T-helper 9 cell (primary cell): ENCODE measurements at regions not wholly inside any gene's neighbourhood (a gene's known extent, or its start where the extent isn't known, plus 50 kb on each side); places are given as distances from the start of the nearest gene placed in this dataset.

ENCODE experiments used
- DNase-seq: peaks from one replicate; pipeline ENCODE4 v3.0.0-alpha.2; 2020

GRCh38 chr12:60148109-60148508 is 552.3 kb downstream of the SLC16A7 start:
- no peak for DNase-seq

- DNase-seq = no peak
Observed at GRCh38 chr12:60148831-60149230, 553.0 kb downstream of the SLC16A7 start.

GRCh38 chr12:60152756-60153155 is 556.9 kb downstream of the SLC16A7 start:
- no peak for DNase-seq

- DNase-seq = no peak
Observed at GRCh38 chr12:60159761-60160160, 563.9 kb downstream of the SLC16A7 start.

GRCh38 chr12:60162988-60163720 is 567.3 kb downstream of the SLC16A7 start:
- no peak for DNase-seq

GRCh38 chr12:60165781-60166180 is 570.0 kb downstream of the SLC16A7 start:
- no peak for DNase-seq

- no peak for DNase-seq
Observed at GRCh38 chr12:60168441-60168840, 572.6 kb downstream of the SLC16A7 start.

GRCh38 chr12:60169904-60170303 is 574.1 kb downstream of the SLC16A7 start:
- no peak for DNase-seq

- no peak for DNase-seq
Observed at GRCh38 chr12:60172266-60173211, 576.7 kb downstream of the SLC16A7 start.

- no peak for DNase-seq
Observed at GRCh38 chr12:60173224-60174170, 577.7 kb downstream of the SLC16A7 start.

GRCh38 chr12:60174476-60174875 is 578.6 kb downstream of the SLC16A7 start:
- DNase-seq = no peak

- DNase-seq = no peak
Observed at GRCh38 chr12:60174941-60175340, 579.1 kb downstream of the SLC16A7 start.

- DNase-seq = no peak
Observed at GRCh38 chr12:60176891-60177290, 581.1 kb downstream of the SLC16A7 start.

GRCh38 chr12:60180298-60180697 is 584.5 kb downstream of the SLC16A7 start:
- DNase-seq = no peak

- no peak for DNase-seq
Observed at GRCh38 chr12:60182354-60182753, 586.5 kb downstream of the SLC16A7 start.

- no peak for DNase-seq
Observed at GRCh38 chr12:60184096-60184495, 588.3 kb downstream of the SLC16A7 start.

- DNase-seq = no peak
Observed at GRCh38 chr12:60185060-60185459, 589.2 kb downstream of the SLC16A7 start.

GRCh38 chr12:60191271-60191670 is 595.4 kb downstream of the SLC16A7 start:
- DNase-seq = no peak

- DNase-seq = no peak
Observed at GRCh38 chr12:60191676-60192359, 596.0 kb downstream of the SLC16A7 start.

GRCh38 chr12:60194678-60195077 is 598.8 kb downstream of the SLC16A7 start:
- DNase-seq = no peak

- DNase-seq = no peak
Observed at GRCh38 chr12:60195483-60195882, 599.7 kb downstream of the SLC16A7 start.

GRCh38 chr12:60196366-60196765 is 600.5 kb downstream of the SLC16A7 start:
- no peak for DNase-seq
